ENCODE measurements at regions not wholly inside any gene's neighbourhood (a gene's known extent, or its start where the extent isn't known, plus 50 kb on each side); places are given as distances from the start of the nearest gene placed in this dataset.

- no peak for TF ChIP-seq GATA2 (IDR thresholded peaks at IDR 0.05; ENCODE audit: low read depth, low read length)
- TF ChIP-seq GATA3 (IDR thresholded peaks at IDR 0.05; ENCODE audit: low read depth, low read length), result no peak
These were observed 91.6 kb upstream of the DST start for GRCh38 chr6:56734335-56734734.
